Esophagus muscularis mucosa (tissue), 4 donors: ENCODE measurements at regions not wholly inside any gene's neighbourhood (a gene's known extent, or its start where the extent isn't known, plus 50 kb on each side); places are given as distances from the start of the nearest gene placed in this dataset.

ENCODE experiments used
- CTCF ChIP-seq, 3 experiments: fragments of 200-600 bp in 2 of 3; fragments of 450-650 bp in 1 of 3; sonication (generic) in 2 of 3; IDR thresholded peaks; one replicate each; pipeline ENCODE4 v1.5.1; 2017 to 2019; ENCODE audit warnings: antibody characterized with exemption in 3 of 3, mild to moderate bottlenecking in 2 of 3, moderate library complexity in 1 of 3
- EP300 ChIP-seq: sonication (generic); formaldehyde crosslinking; IDR thresholded peaks from one replicate; pipeline ENCODE4 v1.6.1; 2017; ENCODE audit warnings: antibody characterized with exemption
- POLR2A ChIP-seq: fragments of 450-650 bp; IDR thresholded peaks from one replicate; pipeline ENCODE4 v1.6.1; 2017; ENCODE audit warnings: antibody characterized with exemption, moderate library complexity, mild to moderate bottlenecking, low read depth
- POLR2AphosphoS5 ChIP-seq, 2 donors: sonication (generic); formaldehyde crosslinking; IDR thresholded peaks; one replicate each; pipeline ENCODE4 v1.6.1; 2017; ENCODE audit warnings: antibody characterized with exemption in 2 of 2

DNA sequence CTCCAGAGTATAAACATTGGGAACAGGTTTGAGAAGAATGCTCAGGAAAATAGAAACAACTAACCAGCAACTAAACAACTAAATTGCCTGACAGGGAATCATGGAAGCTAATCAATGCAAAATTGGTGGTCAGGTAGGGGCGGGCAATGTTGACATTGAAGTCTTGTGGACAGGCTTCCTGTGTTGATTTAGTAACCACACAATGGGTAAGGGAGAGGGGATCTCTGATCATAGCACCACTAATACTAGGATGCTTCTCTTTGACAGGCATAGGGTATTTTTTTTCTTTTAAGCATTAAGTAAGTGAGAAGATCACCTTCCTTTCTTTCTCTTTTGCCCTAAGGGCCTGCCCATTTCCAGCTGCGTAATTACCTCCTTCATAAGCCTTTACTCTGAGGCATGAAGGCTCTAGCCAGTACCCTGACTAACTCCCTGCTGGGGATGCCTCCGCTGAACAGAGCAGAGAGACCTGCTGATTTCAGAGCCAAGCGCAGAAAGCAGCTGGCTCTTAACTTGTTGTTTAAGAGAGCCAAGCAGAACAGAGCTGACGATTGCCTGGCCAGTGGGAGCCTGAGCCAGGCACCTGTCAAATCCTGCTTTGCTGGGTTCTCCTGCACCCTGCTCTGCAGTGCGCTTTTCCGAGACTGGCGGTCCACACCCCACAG lies 118.7 kb downstream of the BMP2 start:
- TF ChIP-seq CTCF (IDR thresholded peaks at IDR 0.05) (no peak), POLR2A (no peak), POLR2AphosphoS5 (IDR thresholded peaks at IDR 0.05) (no peak), EP300 (no peak)
